Keratinocyte (primary cell): ENCODE measurements at regions not wholly inside any gene's neighbourhood (a gene's known extent, or its start where the extent isn't known, plus 50 kb on each side); places are given as distances from the start of the nearest gene placed in this dataset.

Experiments used
- DNase-seq: peaks from one replicate; pipeline ENCODE4 v3.0.0-alpha.2; 2011; ENCODE audit warnings: low read depth, missing footprints, low spot score
- FAIRE-seq: peaks from 2 replicates; lab custom pipeline; 2011; peaks lifted over from hg19 to GRCh38; lab: Jason Lieb, UNC
- H2AFZ ChIP-seq: 2 replicates; pipeline ENCODE4 v1.6.0; 2012; ENCODE audit warnings: low read length, control low read depth, inconsistent platforms; ENCODE audit not compliant: control insufficient read depth
- H3K27ac ChIP-seq: 2 replicates; pipeline ENCODE4 v1.5.1; 2011; ENCODE audit warnings: low read length; ENCODE audit not compliant: control insufficient read depth, insufficient read depth
- H3K27me3 ChIP-seq: 3 replicates; pipeline ENCODE4 v1.6.0; 2011; ENCODE audit warnings: low read length; ENCODE audit not compliant: control insufficient read depth, insufficient read depth; ENCODE audit errors: extremely low read depth
- H3K36me3 ChIP-seq, 2 experiments: 2 replicates in 1 of 2; 3 replicates in 1 of 2; pipeline ENCODE4 v1.5.1; 2011; ENCODE audit warnings: low read length in 2 of 2, mild to moderate bottlenecking in 1 of 2; ENCODE audit not compliant: control insufficient read depth in 2 of 2, insufficient read depth in 2 of 2; ENCODE audit errors: extremely low read depth in 1 of 2
- H3K4me1 ChIP-seq: 3 replicates; pipeline ENCODE4 v1.5.1; 2011; ENCODE audit warnings: low read length; ENCODE audit not compliant: control insufficient read depth, insufficient read depth; ENCODE audit errors: extremely low read depth
- H3K4me2 ChIP-seq: 3 replicates; pipeline ENCODE4 v1.6.0; 2011; ENCODE audit warnings: low read depth, low read length; ENCODE audit not compliant: control insufficient read depth, insufficient read depth; ENCODE audit errors: extremely low read depth
- H3K4me3 ChIP-seq, 3 experiments: fragments of 200-600 bp in 1 of 3; sonication (generic) in 1 of 3; 2 replicates in 2 of 3; 3 replicates in 1 of 3; pipeline ENCODE4 v1.5.1; 2011 to 2016; ENCODE audit warnings: low read length in 3 of 3, mild to moderate bottlenecking in 3 of 3, control low read depth in 2 of 3, inconsistent platforms in 1 of 3, low read depth in 1 of 3, mixed read lengths in 1 of 3, mixed run types in 1 of 3, moderate library complexity in 1 of 3; ENCODE audit not compliant: control insufficient read depth in 2 of 3, insufficient read depth in 2 of 3; ENCODE audit errors: extremely low read depth in 1 of 3
- H3K79me2 ChIP-seq: 2 replicates; pipeline ENCODE4 v1.6.0; 2012; ENCODE audit warnings: low read length; ENCODE audit not compliant: control insufficient read depth, insufficient read depth
- H3K9ac ChIP-seq: 3 replicates; pipeline ENCODE4 v1.6.0; 2011; ENCODE audit warnings: low read length; ENCODE audit not compliant: control insufficient read depth, insufficient read depth; ENCODE audit errors: extremely low read depth
- H3K9me1 ChIP-seq: 3 replicates; pipeline ENCODE4 v1.6.0; 2011; ENCODE audit warnings: low read length; ENCODE audit not compliant: control insufficient read depth, insufficient read depth; ENCODE audit errors: extremely low read depth
- H3K9me3 ChIP-seq: 2 replicates; pipeline ENCODE4 v1.5.1; 2012; ENCODE audit warnings: low read depth, low read length; ENCODE audit not compliant: control insufficient read depth
- H4K20me1 ChIP-seq: 3 replicates; pipeline ENCODE4 v1.6.0; 2011; ENCODE audit warnings: low read length; ENCODE audit not compliant: control insufficient read depth, insufficient read depth; ENCODE audit errors: extremely low read depth
- EZH2 ChIP-seq: IDR thresholded peaks from one replicate; pipeline ENCODE4 v1.6.1; 2012; ENCODE audit warnings: inconsistent platforms, mild to moderate bottlenecking, low read length, moderate library complexity
- dilution Hi-C: fragments of 300-500 bp; cut with MboI; formaldehyde crosslinking; loops from one replicate; pipeline ENCODE4 v1.7.0; 2020; ENCODE audit warnings: low sequenced_read_pairs; ENCODE audit not compliant: extremely low pct_ligation_motif_present
- TF ChIP-seq, protein P1 (sequence below), 3 experiments: IDR thresholded peaks in 1 of 3; conservative IDR thresholded peaks in 1 of 3; optimal IDR thresholded peaks in 1 of 3; 2 replicates in 2 of 3; 3 replicates in 1 of 3; pipeline versions ENCODE3 to v1.5.1; 2011; ENCODE audit warnings: low read length in 3 of 3, mild to moderate bottlenecking in 3 of 3, moderate library complexity in 2 of 3, control low read depth in 1 of 3, inconsistent platforms in 1 of 3; ENCODE audit not compliant: insufficient read depth in 2 of 3; ENCODE audit errors: extremely low read depth in 1 of 3

DNA sequence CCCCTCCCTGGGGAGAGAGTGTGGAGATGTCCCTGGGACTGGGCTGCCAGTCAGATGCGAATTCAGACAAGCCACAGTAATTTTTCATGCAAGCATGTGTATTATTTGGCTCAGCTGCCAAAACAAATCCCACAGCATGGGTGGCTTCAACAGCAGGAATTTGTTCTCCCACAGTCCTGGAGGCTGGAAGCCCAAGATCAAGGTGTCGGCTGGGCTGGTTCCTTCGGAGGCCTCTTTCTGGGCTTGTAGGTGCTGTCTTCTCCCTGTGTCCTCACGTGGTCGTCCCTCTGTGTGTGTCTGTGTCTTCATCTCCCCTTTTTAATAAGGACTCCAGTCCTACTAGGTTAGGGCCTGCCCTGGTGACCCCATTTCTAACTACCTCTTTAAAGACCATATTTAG lies 91.9 kb upstream of the ACTRT2 start:
- H4K20me1 ChIP-seq: no peaks in the 10 kb centered on the region
- H2AFZ ChIP-seq: no peak overlapping the region
- H3K9me3 ChIP-seq: peaks cover 18% of the 10 kb centered on the region
- H3K27ac ChIP-seq: no peak overlapping the region
- no peak overlapping the region for H3K4me3 ChIP-seq
- no peaks in the 10 kb centered on the region for H3K9me1 ChIP-seq
- H3K79me2 ChIP-seq: no peaks in the 10 kb centered on the region
- TF ChIP-seq, protein P1, sequence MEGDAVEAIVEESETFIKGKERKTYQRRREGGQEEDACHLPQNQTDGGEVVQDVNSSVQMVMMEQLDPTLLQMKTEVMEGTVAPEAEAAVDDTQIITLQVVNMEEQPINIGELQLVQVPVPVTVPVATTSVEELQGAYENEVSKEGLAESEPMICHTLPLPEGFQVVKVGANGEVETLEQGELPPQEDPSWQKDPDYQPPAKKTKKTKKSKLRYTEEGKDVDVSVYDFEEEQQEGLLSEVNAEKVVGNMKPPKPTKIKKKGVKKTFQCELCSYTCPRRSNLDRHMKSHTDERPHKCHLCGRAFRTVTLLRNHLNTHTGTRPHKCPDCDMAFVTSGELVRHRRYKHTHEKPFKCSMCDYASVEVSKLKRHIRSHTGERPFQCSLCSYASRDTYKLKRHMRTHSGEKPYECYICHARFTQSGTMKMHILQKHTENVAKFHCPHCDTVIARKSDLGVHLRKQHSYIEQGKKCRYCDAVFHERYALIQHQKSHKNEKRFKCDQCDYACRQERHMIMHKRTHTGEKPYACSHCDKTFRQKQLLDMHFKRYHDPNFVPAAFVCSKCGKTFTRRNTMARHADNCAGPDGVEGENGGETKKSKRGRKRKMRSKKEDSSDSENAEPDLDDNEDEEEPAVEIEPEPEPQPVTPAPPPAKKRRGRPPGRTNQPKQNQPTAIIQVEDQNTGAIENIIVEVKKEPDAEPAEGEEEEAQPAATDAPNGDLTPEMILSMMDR (optimal IDR thresholded peaks at IDR 0.05 in 1 of 3, IDR thresholded peaks at IDR 0.05 in 1 of 3, conservative IDR thresholded peaks at IDR 0.05 in 1 of 3; ENCODE audit: extremely low read depth in 1 of 3, insufficient read depth in 2 of 3, low read length in 3 of 3): no peak
- TF ChIP-seq EZH2: no peak
- H3K27me3 ChIP-seq: no peaks in the 10 kb centered on the region
- no peak for FAIRE-seq
- no peak overlapping the region for H3K9ac ChIP-seq
- H3K4me2 ChIP-seq: no peak overlapping the region
- no peaks in the 10 kb centered on the region for H3K4me1 ChIP-seq
- dilution Hi-C loops: no loop called here
- DNase-seq: no peak
- no peaks in the 10 kb centered on the region for H3K36me3 ChIP-seq

DNA sequence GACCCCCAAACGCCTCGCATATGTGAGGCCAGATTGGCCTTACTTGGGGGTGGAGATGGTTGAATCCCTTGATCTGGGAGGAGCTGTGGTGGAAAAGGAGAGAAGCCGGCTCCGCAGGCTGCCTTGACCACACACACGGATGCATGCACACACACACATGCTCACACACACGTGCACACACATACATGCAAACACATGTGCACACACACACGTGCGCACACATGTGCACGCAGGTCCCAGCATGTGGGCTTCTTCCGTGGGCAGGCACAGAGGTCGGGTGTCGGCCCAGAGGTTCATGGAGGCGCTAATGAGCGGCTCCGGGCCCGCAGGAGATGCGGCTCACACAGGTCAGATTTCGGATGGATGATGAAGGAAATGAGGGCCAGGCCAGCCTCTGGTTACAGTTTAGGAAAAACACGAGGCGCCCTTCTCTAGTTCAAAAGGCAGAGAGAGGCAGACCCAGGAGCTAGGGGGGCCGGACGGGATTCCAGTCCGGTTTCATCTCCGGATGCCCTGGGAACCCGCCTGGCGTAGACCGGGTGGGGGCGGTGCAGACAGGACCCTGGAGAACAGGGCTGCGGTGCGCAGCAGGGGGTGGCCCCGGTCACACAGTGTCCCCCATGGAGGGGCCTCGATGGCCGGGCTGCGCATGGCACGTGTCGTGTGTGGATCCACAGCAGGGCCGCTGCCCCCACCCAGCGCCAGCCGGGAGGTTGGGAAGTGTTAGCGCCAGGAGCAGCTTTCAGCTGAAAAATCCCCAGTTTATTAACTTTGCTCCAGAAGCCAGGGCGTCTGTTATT lies 91.1 kb upstream of the ACTRT2 start:
- Histone ChIP-seq H3K27me3 (no peaks in the 10 kb centered on the region), H3K27ac (no peak overlapping the region), H3K4me3 (no peak overlapping the region), H4K20me1 (no peaks in the 10 kb centered on the region), H3K9me3 (peaks cover 18% of the 10 kb centered on the region), H3K9me1 (no peaks in the 10 kb centered on the region), H2AFZ (no peak overlapping the region), H3K9ac (no peak overlapping the region), H3K36me3 (no peaks in the 10 kb centered on the region), H3K79me2 (no peaks in the 10 kb centered on the region), H3K4me1 (no peaks in the 10 kb centered on the region), H3K4me2 (no peak overlapping the region)
- dilution Hi-C loops: no loop called here
- no peak for TF ChIP-seq EZH2
- TF ChIP-seq, protein P1 (optimal IDR thresholded peaks at IDR 0.05 in 1 of 3, IDR thresholded peaks at IDR 0.05 in 1 of 3, conservative IDR thresholded peaks at IDR 0.05 in 1 of 3; ENCODE audit: extremely low read depth in 1 of 3, insufficient read depth in 2 of 3, low read length in 3 of 3): no peak
- FAIRE-seq: no peak
- no peak for DNase-seq
